Esophagus mucosa (tissue), 1 donor: ENCODE measurements at regions not wholly inside any gene's neighbourhood (a gene's known extent, or its start where the extent isn't known, plus 50 kb on each side); places are given as distances from the start of the nearest gene placed in this dataset.
A peak's percentile ranks its signal among the peaks of the same experiment; 100 is the strongest.

Source experiments
- ATAC-seq: fragments of 200-7000 bp; cut with Tn5 transposase; one replicate; pipeline ENCODE4 v1.9.1; 2020
- donor health status: DM: yes; HTN: yes; CAD: no.

GRCh38 chr4:100284129-100284880 lies 94.0 kb upstream of the DDIT4L start:
- no peak for ATAC-seq

GRCh38 chr4:100280807-100281206 lies 90.5 kb upstream of the DDIT4L start:
- no peak for ATAC-seq

- ATAC-seq = no peak
Measured at GRCh38 chr4:100278567-100278966, 88.3 kb upstream of the DDIT4L start.

GRCh38 chr4:100269446-100269845 lies 79.2 kb upstream of the DDIT4L start:
- no peak for ATAC-seq

GRCh38 chr4:100268789-100269188 lies 78.5 kb upstream of the DDIT4L start:
- no peak for ATAC-seq

- ATAC-seq = no peak
Measured at GRCh38 chr4:100261346-100261745, 71.1 kb upstream of the DDIT4L start.

- ATAC-seq = no peak
Measured at GRCh38 chr4:100258675-100259074, 68.4 kb upstream of the DDIT4L start.

GRCh38 chr4:100257567-100257966 lies 67.3 kb upstream of the DDIT4L start:
- ATAC-seq = peak; percentile 89

GRCh38 chr4:100254237-100254636 lies 64.0 kb upstream of the DDIT4L start:
- ATAC-seq = no peak

- no peak for ATAC-seq
Measured at GRCh38 chr4:100248476-100248875, 58.2 kb upstream of the DDIT4L start.

GRCh38 chr4:100246697-100247096 lies 56.4 kb upstream of the DDIT4L start:
- ATAC-seq = no peak

- ATAC-seq = no peak
Measured at GRCh38 chr4:100244347-100244746, 54.1 kb upstream of the DDIT4L start.
